NB4 (cell line): ENCODE measurements at regions not wholly inside any gene's neighbourhood (a gene's known extent, or its start where the extent isn't known, plus 50 kb on each side); places are given as distances from the start of the nearest gene placed in this dataset.

Experiments
- CTCF ChIP-seq: IDR thresholded peaks from one replicate; pipeline ENCODE4 v1.5.1; 2012; ENCODE audit warnings: low read depth, low read length
- POLR2A ChIP-seq: IDR thresholded peaks from 2 replicates; pipeline ENCODE4 v1.6.1; 2011; ENCODE audit warnings: mild to moderate bottlenecking; ENCODE audit not compliant: insufficient read length; ENCODE audit errors: extremely low read depth
- TF ChIP-seq, protein P1 (sequence below): IDR thresholded peaks from 2 replicates; pipeline ENCODE4 v1.6.1; 2011; ENCODE audit warnings: low read depth, low read length

GRCh38 chr12:86601550-86602308 is 345.5 kb upstream of the MGAT4C start:
- no peak for TF ChIP-seq CTCF
- TF ChIP-seq, protein P1, sequence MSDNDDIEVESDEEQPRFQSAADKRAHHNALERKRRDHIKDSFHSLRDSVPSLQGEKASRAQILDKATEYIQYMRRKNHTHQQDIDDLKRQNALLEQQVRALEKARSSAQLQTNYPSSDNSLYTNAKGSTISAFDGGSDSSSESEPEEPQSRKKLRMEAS = no peak
- no peak for TF ChIP-seq POLR2A
